H9 (cell line): ENCODE measurements at regions not wholly inside any gene's neighbourhood (a gene's known extent, or its start where the extent isn't known, plus 50 kb on each side); places are given as distances from the start of the nearest gene placed in this dataset.

Source experiments
- DNase-seq: peaks from one replicate; pipeline ENCODE4 v3.0.0-alpha.2; 2017
- H2AFZ ChIP-seq: one replicate; pipeline ENCODE4 v1.6.1; 2013; ENCODE audit warnings: mild to moderate bottlenecking, low read length, control low read depth, moderate library complexity
- H2AK5ac ChIP-seq: 2 replicates; pipeline ENCODE4 v1.6.1; 2013; ENCODE audit warnings: low read length, control low read depth, mixed read lengths; ENCODE audit not compliant: insufficient read length
- H2BK120ac ChIP-seq: one replicate; pipeline ENCODE4 v1.6.1; 2013; ENCODE audit warnings: low read depth, mild to moderate bottlenecking, low read length, control low read depth, inconsistent platforms; ENCODE audit not compliant: poor library complexity, severe bottlenecking
- H2BK12ac ChIP-seq: 2 replicates; pipeline ENCODE4 v1.6.1; 2013; ENCODE audit warnings: low read length, control low read depth, mixed read lengths, low read depth; ENCODE audit not compliant: insufficient read length
- H2BK15ac ChIP-seq: 2 replicates; pipeline ENCODE4 v1.6.1; 2013; ENCODE audit warnings: low read depth, low read length, control low read depth
- H2BK20ac ChIP-seq: one replicate; pipeline ENCODE4 v1.6.1; 2013; ENCODE audit warnings: low read depth, mild to moderate bottlenecking, low read length, control low read depth, inconsistent platforms; ENCODE audit not compliant: poor library complexity, severe bottlenecking
- H2BK5ac ChIP-seq: 2 replicates; pipeline ENCODE4 v1.6.1; 2013; ENCODE audit warnings: low read length, control low read depth, mixed read lengths; ENCODE audit not compliant: insufficient read length
- H3K14ac ChIP-seq: 2 replicates; pipeline ENCODE4 v1.6.1; 2013; ENCODE audit warnings: low read length, control low read depth; ENCODE audit not compliant: insufficient read depth
- H3K18ac ChIP-seq: 2 replicates; pipeline ENCODE4 v1.6.1; 2013; ENCODE audit warnings: low read depth, mild to moderate bottlenecking, mixed read lengths, low read length, control low read depth; ENCODE audit not compliant: insufficient read length
- H3K23ac ChIP-seq: 2 replicates; pipeline ENCODE4 v1.6.1; 2013; ENCODE audit warnings: low read length, control low read depth, mixed read lengths, low read depth; ENCODE audit not compliant: insufficient read length
- H3K23me2 ChIP-seq: 2 replicates; pipeline ENCODE4 v1.6.1; 2013; ENCODE audit warnings: low read depth, mild to moderate bottlenecking, mixed read lengths, low read length, control low read depth; ENCODE audit not compliant: insufficient read length, poor library complexity, severe bottlenecking
- H3K27ac ChIP-seq: 2 replicates; pipeline ENCODE4 v1.5.1; 2013; ENCODE audit warnings: low read length, control low read depth, mixed read lengths, low read depth; ENCODE audit not compliant: insufficient read length
- H3K27me3 ChIP-seq: 2 replicates; pipeline ENCODE4 v1.6.1; 2013; ENCODE audit warnings: low read length, control low read depth, inconsistent platforms; ENCODE audit not compliant: insufficient read depth
- H3K4ac ChIP-seq: 2 replicates; pipeline ENCODE4 v1.6.1; 2013; ENCODE audit warnings: low read depth, mild to moderate bottlenecking, control low read depth, inconsistent platforms, low read length, moderate library complexity
- H3K4me1 ChIP-seq: 2 replicates; pipeline ENCODE4 v1.6.1; 2013; ENCODE audit warnings: low read length, control low read depth, inconsistent platforms; ENCODE audit not compliant: insufficient read depth
- H3K4me2 ChIP-seq: 2 replicates; pipeline ENCODE4 v1.6.1; 2013; ENCODE audit warnings: low read length, control low read depth, mixed read lengths; ENCODE audit not compliant: insufficient read length, insufficient read depth
- H3K56ac ChIP-seq: 2 replicates; pipeline ENCODE4 v1.6.1; 2013; ENCODE audit warnings: low read depth, mild to moderate bottlenecking, mixed read lengths, low read length, control low read depth; ENCODE audit not compliant: insufficient read length
- H3K79me1 ChIP-seq: 2 replicates; pipeline ENCODE4 v1.6.1; 2013; ENCODE audit warnings: low read depth, mild to moderate bottlenecking, moderate library complexity, low read length, control low read depth, inconsistent platforms; ENCODE audit not compliant: insufficient read depth, poor library complexity, severe bottlenecking
- H3K79me2 ChIP-seq: 2 replicates; pipeline ENCODE4 v1.6.1; 2013; ENCODE audit warnings: low read length, control low read depth, inconsistent platforms; ENCODE audit not compliant: insufficient read depth
- H3K9ac ChIP-seq: 2 replicates; pipeline ENCODE4 v1.6.1; 2013; ENCODE audit warnings: low read length, control low read depth, mixed read lengths; ENCODE audit not compliant: insufficient read length; ENCODE audit errors: extremely low read depth
- H3K9me3 ChIP-seq: one replicate; pipeline ENCODE4 v1.6.1; 2013; ENCODE audit warnings: low read depth, low read length, inconsistent platforms; ENCODE audit not compliant: control insufficient read depth
- H3T11ph ChIP-seq: one replicate; pipeline ENCODE4 v1.6.1; 2013; ENCODE audit warnings: mild to moderate bottlenecking, low read length, control low read depth, inconsistent platforms
- H4K20me1 ChIP-seq: one replicate; pipeline ENCODE4 v1.6.1; 2013; ENCODE audit not compliant: control insufficient read depth, insufficient read length, insufficient read depth
- H4K5ac ChIP-seq: 2 replicates; pipeline ENCODE4 v1.6.1; 2013; ENCODE audit warnings: low read depth, mild to moderate bottlenecking, mixed read lengths, low read length, control low read depth; ENCODE audit not compliant: insufficient read length
- H4K8ac ChIP-seq: replicated peaks from 2 replicates; pipeline ENCODE4 v1.6.1; 2013; ENCODE audit warnings: low read length, control low read depth, mixed read lengths, low read depth; ENCODE audit not compliant: insufficient read length
- H4K91ac ChIP-seq: 2 replicates; pipeline ENCODE4 v1.6.1; 2013; ENCODE audit warnings: low read depth, mild to moderate bottlenecking, moderate library complexity, mixed read lengths, low read length, control low read depth; ENCODE audit not compliant: insufficient read length
- H3K27ac Mint-ChIP-seq, 3 experiments: 2 replicates in 2 of 3; 3 replicates in 1 of 3; pipeline ENCODE4 v1.8.0; 2020 to 2021; ENCODE audit warnings: mixed read lengths in 3 of 3, mild to moderate bottlenecking in 1 of 3, moderate library complexity in 1 of 3
- H3K27me3 Mint-ChIP-seq: 2 replicates; pipeline ENCODE4 v1.8.0; 2021; ENCODE audit warnings: low read depth, mild to moderate bottlenecking, moderate library complexity, mixed read lengths
- H3K36me3 Mint-ChIP-seq, 3 experiments: 2 replicates in 2 of 3; 3 replicates in 1 of 3; pipeline ENCODE4 v1.8.0; 2020 to 2021; ENCODE audit warnings: low read depth in 3 of 3, mixed read lengths in 3 of 3; ENCODE audit not compliant: insufficient read depth in 1 of 3
- H3K4me1 Mint-ChIP-seq, 2 experiments: 2 replicates each; pipeline ENCODE4 v1.8.0; 2020; ENCODE audit warnings: mixed read lengths in 2 of 2
- H3K4me3 Mint-ChIP-seq, 2 experiments: 2 replicates in 1 of 2; 3 replicates in 1 of 2; pipeline ENCODE4 v1.8.0; 2020 to 2021; ENCODE audit warnings: mild to moderate bottlenecking in 2 of 2, mixed read lengths in 2 of 2, moderate library complexity in 1 of 2
- H3K9me3 Mint-ChIP-seq, 2 experiments: 2 replicates in 1 of 2; 3 replicates in 1 of 2; pipeline ENCODE4 v1.8.0; 2020; ENCODE audit warnings: mild to moderate bottlenecking in 2 of 2, mixed read lengths in 2 of 2, moderate library complexity in 1 of 2
- WGBS: extraction: QIAGEN DNeasy Blood & Tissue Kit; methylation state at CpG from one replicate; pipeline ENCODE4 v1.1.7; 2013; ENCODE audit warnings: missing lambda C conversion rate, low lambda C conversion rate, mixed read lengths; ENCODE audit not compliant: insufficient read length; ENCODE audit errors: extremely low coverage; 5-methylcytosine and 5-hydroxymethylcytosine counted together
- TF ChIP-seq, protein P1 (sequence below): fragments of 200-600 bp; sonication (generic); conservative IDR thresholded peaks from 3 replicates; pipeline ENCODE4 v1.8.0; 2021; ENCODE audit warnings: antibody characterized with exemption, mild to moderate bottlenecking

GRCh38 chr2:42944779-42945415 is 152.5 kb upstream of the HAAO start:
- Mint-ChIP-seq H3K27ac (no peak overlapping the region; a peak in 1 of 7 replicates), H3K4me3 (no peak overlapping the region), H3K9me3 (no peaks in the 10 kb centered on the region), H3K4me1 (peaks cover 12% of the 10 kb centered on the region in 2 experiments), H3K36me3 (no peaks in the 10 kb centered on the region), H3K27me3 (peaks cover 2% of the 10 kb centered on the region; the same call in 1 of the 2 replicates)
- TF ChIP-seq, protein P1, sequence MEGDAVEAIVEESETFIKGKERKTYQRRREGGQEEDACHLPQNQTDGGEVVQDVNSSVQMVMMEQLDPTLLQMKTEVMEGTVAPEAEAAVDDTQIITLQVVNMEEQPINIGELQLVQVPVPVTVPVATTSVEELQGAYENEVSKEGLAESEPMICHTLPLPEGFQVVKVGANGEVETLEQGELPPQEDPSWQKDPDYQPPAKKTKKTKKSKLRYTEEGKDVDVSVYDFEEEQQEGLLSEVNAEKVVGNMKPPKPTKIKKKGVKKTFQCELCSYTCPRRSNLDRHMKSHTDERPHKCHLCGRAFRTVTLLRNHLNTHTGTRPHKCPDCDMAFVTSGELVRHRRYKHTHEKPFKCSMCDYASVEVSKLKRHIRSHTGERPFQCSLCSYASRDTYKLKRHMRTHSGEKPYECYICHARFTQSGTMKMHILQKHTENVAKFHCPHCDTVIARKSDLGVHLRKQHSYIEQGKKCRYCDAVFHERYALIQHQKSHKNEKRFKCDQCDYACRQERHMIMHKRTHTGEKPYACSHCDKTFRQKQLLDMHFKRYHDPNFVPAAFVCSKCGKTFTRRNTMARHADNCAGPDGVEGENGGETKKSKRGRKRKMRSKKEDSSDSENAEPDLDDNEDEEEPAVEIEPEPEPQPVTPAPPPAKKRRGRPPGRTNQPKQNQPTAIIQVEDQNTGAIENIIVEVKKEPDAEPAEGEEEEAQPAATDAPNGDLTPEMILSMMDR, result no peak
- Histone ChIP-seq H3K27me3 (no peaks in the 10 kb centered on the region), H4K20me1 (no peaks in the 10 kb centered on the region), H4K5ac (no peak overlapping the region), H3K4me2 (no peak overlapping the region), H3K27ac (no peak overlapping the region), H3K9me3 (no peaks in the 10 kb centered on the region), H3K4ac (no peak overlapping the region), H2AFZ (no peak overlapping the region), H3K79me1 (no peaks in the 10 kb centered on the region), H3K14ac (no peak overlapping the region), H2BK5ac (no peak overlapping the region), H3K18ac (no peak overlapping the region), H3K23me2 (no peaks in the 10 kb centered on the region), H2BK120ac (no peak overlapping the region), H2BK20ac (no peak overlapping the region), H3K23ac (no peak overlapping the region), H3K79me2 (no peaks in the 10 kb centered on the region), H4K91ac (no peak overlapping the region), H3K4me1 (no peaks in the 10 kb centered on the region), H2AK5ac (no peak overlapping the region), H3T11ph (no peak overlapping the region), H3K56ac (no peak overlapping the region), H3K9ac (no peak overlapping the region), H2BK12ac (no peak overlapping the region), H4K8ac (no peak overlapping the region), H2BK15ac (no peak overlapping the region)
- WGBS, result no CpG with 5 or more reads among the region's 10 CpGs
- no peak for DNase-seq
